ENCODE measurements at regions not wholly inside any gene's neighbourhood (a gene's known extent, or its start where the extent isn't known, plus 50 kb on each side); places are given as distances from the start of the nearest gene placed in this dataset.

DNA sequence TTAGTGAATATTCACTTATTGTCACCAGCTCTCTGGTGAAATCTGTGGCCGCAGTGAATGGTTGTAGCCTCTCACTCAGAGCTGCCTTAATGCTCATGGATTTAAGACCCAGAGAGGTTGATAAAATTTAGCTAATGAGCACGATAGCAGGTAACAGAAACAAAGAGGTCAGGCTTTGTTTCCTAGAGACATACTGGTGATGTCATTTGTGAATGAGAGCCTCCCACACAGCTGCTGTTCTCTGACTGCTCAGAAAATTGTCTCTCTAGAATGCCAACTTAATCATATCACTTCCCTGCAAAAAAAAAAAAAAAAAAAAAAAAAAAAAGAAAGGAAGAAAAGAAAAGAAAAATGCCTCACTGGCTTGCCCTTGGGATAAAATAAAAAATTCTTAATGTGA lies 411.7 kb upstream of the MYT1L start:
- no peak for DNase-seq (ENCODE audit: low read depth)
- H3K4me3 ChIP-seq (ENCODE audit: low read depth, low read length), result no peak overlapping the region
- TF ChIP-seq, protein P1, sequence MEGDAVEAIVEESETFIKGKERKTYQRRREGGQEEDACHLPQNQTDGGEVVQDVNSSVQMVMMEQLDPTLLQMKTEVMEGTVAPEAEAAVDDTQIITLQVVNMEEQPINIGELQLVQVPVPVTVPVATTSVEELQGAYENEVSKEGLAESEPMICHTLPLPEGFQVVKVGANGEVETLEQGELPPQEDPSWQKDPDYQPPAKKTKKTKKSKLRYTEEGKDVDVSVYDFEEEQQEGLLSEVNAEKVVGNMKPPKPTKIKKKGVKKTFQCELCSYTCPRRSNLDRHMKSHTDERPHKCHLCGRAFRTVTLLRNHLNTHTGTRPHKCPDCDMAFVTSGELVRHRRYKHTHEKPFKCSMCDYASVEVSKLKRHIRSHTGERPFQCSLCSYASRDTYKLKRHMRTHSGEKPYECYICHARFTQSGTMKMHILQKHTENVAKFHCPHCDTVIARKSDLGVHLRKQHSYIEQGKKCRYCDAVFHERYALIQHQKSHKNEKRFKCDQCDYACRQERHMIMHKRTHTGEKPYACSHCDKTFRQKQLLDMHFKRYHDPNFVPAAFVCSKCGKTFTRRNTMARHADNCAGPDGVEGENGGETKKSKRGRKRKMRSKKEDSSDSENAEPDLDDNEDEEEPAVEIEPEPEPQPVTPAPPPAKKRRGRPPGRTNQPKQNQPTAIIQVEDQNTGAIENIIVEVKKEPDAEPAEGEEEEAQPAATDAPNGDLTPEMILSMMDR (conservative IDR thresholded peaks at IDR 0.05; ENCODE audit: low read depth, low read length), result no peak

DNA sequence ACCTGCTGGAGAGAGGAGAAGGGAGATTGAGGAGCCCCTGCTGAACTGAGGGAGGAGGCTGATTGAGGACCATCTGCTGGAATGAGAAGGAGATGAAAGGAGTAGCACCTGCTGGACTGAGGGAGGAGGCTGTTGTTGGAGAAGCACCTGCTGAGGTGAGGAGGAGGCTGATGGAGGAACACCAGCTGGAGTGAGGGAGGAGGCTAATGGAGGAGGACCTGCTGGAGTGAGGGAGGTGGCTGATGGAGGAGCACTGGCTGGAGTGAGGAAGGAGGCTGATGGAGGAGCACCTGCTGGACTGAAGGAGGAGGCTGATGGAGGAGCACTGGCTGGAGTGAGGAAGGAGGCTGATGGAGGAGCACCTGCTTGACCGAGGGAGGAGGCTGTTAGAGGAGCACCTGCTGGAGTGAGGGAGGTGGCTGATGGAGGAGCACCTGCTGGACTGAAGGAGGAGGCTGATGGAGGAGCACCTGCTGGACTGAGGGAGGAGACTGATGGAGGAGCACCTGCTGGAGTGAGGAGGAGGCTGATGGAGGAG lies 409.2 kb upstream of the MYT1L start:
- H3K4me3 ChIP-seq (ENCODE audit: low read depth, low read length), result no peak overlapping the region
- TF ChIP-seq, protein P1 (conservative IDR thresholded peaks at IDR 0.05; ENCODE audit: low read depth, low read length), result no peak
- DNase-seq (ENCODE audit: low read depth), result no peak

DNA sequence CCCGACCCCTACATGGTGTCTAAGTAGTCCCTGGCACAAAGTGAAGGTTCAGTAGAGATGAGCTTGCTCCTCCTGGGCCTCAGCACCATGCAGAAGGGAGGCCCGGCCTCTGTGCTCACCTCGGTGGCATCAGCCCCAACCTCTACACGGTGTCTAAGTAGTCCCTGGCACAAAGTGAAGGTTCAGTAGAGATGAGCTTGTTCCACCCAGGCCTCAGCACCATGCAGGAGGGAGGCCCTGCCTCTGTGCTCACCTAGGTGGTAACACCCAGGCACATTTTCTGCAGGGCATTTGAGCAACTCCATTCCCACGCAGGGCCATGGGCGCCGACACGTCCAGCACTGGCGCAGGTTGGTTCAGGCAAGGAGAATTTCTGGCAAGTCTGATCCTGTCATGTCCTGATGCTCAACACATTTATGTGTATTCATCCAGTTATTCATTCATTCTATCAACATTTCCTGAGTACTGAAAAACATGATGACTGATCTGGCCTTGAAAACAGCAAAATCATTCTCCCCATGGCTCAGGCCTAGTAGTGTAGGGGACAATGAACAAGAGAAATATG lies 408.2 kb upstream of the MYT1L start:
- no peak for DNase-seq (ENCODE audit: low read depth)
- TF ChIP-seq, protein P1 (conservative IDR thresholded peaks at IDR 0.05; ENCODE audit: low read depth, low read length), result no peak
- H3K4me3 ChIP-seq (ENCODE audit: low read depth, low read length), result no peak overlapping the region

- no peak overlapping the region for H3K4me3 ChIP-seq (ENCODE audit: low read depth, low read length)
- TF ChIP-seq, protein P1 (conservative IDR thresholded peaks at IDR 0.05; ENCODE audit: low read depth, low read length), result no peak
- no peak for DNase-seq (ENCODE audit: low read depth)
These were observed 407.6 kb upstream of the MYT1L start for GRCh38 chr2:2738684-2739083.

- TF ChIP-seq, protein P1 (conservative IDR thresholded peaks at IDR 0.05; ENCODE audit: low read depth, low read length), result no peak
- DNase-seq (ENCODE audit: low read depth), result no peak
- H3K4me3 ChIP-seq (ENCODE audit: low read depth, low read length), result no peak overlapping the region
These were observed 407.2 kb upstream of the MYT1L start for GRCh38 chr2:2738276-2738675.

DNA sequence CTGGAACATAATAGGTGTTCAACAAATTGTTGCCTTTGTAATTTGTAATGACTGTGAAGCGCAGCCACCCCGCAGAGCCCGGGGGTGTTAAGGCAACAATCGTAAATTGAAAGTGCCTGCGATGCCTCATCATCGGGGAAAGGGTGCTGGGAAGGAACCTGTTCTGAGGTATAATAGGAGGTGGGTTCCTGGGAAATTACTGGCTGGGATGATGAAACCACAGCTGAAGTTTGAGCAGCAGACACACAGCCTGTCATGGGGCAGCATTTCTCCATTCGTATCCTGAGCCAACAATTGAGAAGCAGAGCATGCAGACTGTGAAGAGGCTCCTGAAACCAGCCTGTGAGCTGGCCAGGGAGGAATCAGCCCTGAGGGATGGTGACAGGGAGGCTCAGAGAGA lies 404.0 kb upstream of the MYT1L start:
- no peak for DNase-seq (ENCODE audit: low read depth)
- no peak overlapping the region for H3K4me3 ChIP-seq (ENCODE audit: low read depth, low read length)
- TF ChIP-seq, protein P1 (conservative IDR thresholded peaks at IDR 0.05; ENCODE audit: low read depth, low read length), result no peak

DNA sequence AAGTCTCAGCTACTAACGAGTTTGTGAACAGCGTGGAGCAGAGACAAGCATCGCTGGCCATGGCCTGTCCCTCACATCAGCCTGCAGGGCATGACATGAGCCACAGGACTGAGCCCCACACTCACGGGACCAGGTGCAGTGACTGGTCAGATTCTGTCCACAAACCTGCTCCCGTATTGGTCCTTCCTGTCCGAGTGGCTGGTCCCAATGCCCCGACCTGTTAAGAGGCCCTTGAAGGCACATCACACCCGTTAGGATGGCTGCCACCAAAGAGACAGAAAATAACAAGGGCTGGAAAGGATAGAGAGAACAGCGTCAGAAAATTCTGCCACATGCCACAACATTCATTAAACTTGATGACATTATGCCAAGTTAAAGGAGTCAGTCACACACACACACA lies 403.2 kb upstream of the MYT1L start:
- no peak for DNase-seq (ENCODE audit: low read depth)

More for the DNA sequence above, 403.2 kb upstream of the MYT1L start:
- TF ChIP-seq, protein P1 (conservative IDR thresholded peaks at IDR 0.05; ENCODE audit: low read depth, low read length), result no peak
- H3K4me3 ChIP-seq (ENCODE audit: low read depth, low read length), result no peak overlapping the region

Measured in choroid plexus epithelial cell (primary cell).